GM19035 (cell line): ENCODE measurements at regions not wholly inside any gene's neighbourhood (a gene's known extent, or its start where the extent isn't known, plus 50 kb on each side); places are given as distances from the start of the nearest gene placed in this dataset.
"Not testable (repeated sequence)": the region's sequence is repeated elsewhere in the genome, so short reads cannot be mapped to it uniquely, and the experiment has no call there.

ENCODE experiments used
- ATAC-seq: cut with Tn5 transposase; IDR thresholded peaks from one replicate; pipeline ENCODE4 v1.9.1; 2021; ENCODE audit not compliant: unreplicated experiment

DNA sequence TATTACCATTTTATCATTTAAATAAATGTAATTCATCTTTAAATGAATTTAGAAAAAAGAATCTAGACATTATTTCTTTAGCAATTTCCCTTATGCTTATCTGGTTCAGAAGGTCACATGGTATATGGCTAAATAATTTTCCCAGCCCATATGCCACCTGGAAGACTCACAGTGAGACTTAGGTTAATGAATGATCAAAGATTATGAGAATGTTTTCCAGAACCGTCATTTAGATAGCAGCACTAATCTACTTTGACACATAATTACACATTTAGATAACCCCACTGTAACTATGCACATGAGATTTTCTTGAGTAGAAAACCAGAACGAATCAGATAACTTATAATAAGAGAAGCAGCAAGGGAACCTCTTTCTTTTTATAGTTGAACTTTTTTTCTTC lies 124.9 kb upstream of the CCDC180 start:
- not testable (repeated sequence) for ATAC-seq

DNA sequence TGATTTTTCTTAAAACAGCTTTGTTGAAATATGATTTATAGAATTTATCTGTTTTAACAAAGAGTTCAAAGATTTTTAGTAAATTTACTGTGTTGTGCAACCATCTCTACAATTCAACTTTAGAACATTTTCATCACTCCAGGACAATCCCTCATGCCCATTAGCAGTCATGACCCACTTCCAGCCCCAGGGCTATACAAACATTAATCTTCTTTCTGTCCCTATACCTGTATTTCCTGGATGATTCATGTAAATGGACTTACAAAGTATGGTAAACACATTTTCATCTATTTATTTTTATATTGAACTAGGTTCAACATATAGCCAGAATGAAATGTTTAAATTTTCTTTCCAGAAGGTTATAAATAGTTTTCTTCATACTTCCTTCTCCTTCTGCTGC lies 127.8 kb upstream of the CCDC180 start:
- no peak for ATAC-seq

DNA sequence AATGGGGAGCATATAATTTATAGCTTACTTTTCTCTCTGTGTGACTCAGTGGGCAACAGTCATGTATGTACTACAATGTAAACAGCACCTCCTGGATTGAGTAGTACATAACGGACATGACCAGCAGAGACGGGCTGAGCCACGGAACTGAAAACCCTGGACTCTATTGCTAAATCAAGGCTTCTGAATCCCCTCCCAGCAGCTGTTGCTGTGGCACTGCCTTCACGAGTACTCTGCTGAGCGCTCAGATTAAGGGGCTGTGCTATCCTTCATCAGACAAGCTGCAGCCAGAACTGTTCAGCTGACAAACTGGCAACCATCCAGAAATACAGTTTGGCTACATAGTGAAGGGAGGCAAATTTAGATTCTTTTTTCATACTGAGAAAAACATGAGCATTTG lies 131.3 kb upstream of the CCDC180 start:
- ATAC-seq, result no peak

- not testable (repeated sequence) for ATAC-seq
Measured at GRCh38 chr9:97168174-97168573, 129.2 kb upstream of the CTSV start.

- ATAC-seq, result not testable (repeated sequence)
Measured at GRCh38 chr9:97166496-97167138, 127.7 kb upstream of the CTSV start.

DNA sequence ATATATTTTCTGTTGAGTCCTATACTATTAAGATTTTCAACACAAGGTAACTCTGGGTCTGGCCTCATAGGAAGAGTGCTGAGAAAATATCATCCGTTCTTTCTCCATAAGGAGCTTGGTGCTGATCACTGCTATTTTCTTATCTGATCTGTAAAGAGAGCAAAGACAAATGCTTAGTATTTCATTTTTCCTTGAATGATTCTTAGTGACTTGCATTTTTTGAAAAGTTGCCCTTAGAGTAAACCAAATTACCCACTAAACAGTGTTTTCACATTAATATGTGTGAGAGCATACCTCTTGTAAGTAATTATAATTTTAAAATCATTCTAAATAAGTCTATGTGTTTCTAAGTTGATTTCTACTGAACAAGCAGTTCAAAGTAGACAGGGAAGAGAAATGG lies 121.3 kb upstream of the CTSV start:
- no peak for ATAC-seq

DNA sequence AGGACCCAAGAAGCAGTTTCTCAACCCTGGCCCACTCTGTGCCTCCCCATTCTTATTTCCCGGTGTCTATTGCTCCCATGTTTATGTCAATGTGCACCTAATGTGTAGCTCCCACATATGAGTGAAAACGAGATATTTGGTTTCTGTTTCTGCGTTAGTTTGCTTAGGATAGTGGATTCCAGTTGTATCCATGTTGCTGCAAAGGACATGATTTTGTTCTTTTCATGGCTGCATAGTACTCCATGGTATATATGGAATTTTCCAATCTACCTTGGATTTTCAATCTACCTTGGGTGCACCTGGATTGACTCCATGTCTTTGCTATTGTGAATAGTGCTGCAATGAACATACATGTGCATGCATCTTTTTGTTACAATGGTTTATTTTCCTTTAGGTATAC lies 119.8 kb upstream of the CTSV start:
- not testable (repeated sequence) for ATAC-seq

DNA sequence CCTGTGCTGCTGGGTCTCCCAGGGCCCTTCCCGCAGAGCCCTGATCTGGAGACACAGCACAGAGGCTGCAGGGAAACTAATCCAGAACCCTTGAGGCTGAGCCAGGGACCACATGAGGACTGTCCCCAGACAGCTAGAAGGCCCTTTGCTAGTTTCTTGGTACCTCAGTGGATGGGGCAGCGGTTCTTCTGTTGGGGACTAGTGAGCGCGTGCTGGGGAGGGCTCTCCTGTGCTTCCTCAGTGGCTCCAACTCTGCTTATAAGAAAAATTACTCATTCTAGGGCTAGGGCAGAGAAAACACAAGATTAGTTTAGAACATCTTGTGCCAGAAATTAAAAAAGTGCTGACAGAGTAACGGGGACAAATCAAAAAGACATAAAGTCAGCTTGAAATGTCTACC lies 116.5 kb upstream of the CTSV start:
- not testable (repeated sequence) for ATAC-seq

DNA sequence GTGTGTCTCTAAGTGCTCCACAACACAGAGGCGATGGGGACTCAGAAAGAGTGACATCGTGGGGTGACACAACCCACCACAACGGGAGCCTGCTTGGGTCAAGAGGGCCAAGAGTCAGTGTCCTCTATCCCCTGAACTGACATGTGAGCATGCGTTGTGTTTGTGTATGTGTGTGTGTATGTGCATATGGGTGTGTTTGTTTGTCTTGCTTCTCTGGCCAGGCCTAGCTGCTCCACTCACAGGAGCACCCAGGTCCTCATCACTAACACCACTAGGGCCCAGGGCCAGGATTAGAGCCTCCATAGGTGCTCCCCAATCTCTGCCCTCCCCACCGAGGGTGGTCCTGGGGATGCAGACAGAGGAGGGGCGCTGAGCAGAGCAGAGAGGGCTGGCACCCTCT lies 115.0 kb upstream of the CTSV start:
- ATAC-seq, result no peak

GRCh38 chr9:97153160-97153559 lies 114.2 kb upstream of the CTSV start:
- ATAC-seq, result not testable (repeated sequence)

DNA sequence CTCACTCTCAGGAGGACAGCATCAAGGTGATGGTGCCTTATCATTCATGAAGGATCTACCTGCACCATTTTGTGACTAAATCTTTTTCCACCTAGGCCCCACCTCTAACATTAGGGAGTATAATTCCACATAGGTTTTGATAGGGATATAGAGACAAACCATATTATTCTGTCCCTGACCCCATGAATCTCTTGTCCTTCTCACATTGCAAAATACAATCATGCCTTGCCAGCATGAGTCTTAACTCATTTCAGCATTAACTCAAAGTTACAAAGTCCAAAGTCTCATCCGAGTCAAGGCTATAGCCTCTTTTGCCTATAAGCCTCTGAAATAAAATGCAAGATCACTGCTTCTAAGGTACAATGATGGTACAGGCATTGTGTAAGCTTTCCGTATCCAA lies 111.5 kb upstream of the CTSV start:
- ATAC-seq, result not testable (repeated sequence)

DNA sequence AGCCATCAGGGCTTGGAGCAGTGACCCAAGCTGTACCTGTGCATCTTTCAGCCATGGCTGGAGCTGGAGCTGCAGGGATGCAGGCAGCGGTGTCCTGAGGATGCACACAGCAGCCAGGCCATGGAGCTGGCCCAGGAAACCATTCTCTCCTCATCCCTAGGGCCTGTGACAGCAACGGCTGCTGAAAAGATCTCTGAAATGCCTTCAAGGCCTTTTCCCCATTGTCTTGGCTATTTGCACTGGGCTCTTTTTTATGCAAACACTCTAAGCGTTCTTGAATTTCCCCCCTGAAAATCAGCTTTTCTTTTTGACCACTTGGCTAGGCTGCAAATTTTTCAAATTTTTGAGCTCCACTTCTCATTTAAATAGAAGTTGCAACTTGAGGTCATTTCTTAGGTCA lies 109.5 kb upstream of the CTSV start:
- not testable (repeated sequence) for ATAC-seq

DNA sequence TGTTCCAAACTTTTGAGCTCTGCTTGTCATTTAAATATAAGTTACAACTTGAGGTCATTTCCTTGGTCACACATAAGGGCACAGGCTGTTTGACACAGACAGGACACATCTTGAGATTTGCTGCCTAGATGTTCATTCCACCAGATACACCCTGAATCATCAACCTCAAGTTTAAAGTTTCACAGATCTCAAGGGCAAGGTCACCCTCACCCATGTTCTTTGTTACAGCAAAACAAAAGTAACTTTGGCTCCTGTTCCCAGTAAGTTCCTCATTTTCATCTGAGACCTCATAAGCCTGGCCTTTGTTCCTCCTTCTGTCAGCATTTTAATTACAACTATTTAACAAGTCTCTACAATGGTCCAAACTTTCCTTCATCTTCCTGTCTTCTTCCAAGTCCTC lies 106.7 kb upstream of the CTSV start:
- not testable (repeated sequence) for ATAC-seq

GRCh38 chr9:97140566-97140965 lies 101.6 kb upstream of the CTSV start:
- no peak for ATAC-seq

DNA sequence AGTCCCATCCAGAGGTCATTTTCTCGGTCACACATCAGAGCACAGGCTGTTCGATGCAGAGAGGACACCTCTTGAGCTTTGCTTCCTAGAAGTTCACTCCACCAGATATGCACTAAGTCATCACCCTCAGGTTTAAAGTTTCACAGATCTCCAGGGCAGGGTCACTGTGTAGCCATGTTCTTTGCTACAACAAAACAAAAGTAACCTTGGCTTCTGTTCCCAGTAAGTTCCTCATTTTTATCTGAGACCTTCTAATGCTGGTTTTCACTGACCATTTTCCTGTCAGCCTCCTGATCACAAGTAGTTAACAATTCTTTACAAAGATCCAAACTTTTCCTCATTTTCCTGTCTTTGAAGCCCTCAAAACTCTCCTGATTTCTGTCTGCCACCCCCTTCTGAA lies 97.5 kb upstream of the CTSV start:
- no peak for ATAC-seq

DNA sequence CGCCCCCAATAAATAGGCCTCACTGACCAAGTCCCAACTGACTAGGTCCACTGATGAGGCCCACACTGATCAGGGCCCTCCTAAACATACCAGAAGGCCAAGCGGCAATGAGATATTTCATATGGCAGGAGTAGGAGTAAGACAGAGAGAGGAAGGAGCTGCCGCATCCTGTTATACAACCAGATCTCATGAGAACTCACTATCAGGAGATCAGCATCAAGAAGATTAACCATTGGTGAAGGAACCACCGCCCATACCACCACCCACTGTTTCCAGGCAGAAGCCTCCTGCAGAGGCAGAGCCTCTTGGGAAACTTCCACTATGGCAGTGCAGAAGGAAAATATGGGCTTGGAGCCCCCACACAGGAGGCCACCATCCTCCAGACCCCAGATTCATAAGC lies 95.0 kb upstream of the CTSV start:
- not testable (repeated sequence) for ATAC-seq

DNA sequence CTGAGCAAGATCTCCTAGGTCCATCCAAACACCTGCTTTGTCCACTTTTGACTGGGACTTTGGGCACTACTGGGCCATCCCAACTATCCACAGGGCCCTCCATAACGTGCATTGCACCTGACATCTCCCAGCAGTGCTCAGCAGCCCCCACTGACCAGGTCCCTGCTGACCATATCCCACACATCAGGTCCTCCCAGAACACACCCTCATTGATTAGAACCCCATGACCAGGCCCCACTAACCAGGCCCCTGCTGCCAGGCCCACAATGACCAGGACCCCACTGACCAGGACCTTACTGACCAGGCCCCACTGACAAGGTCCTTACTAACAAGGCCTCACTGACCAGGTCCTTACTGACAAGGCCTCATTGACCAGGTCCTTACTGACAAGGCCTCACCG lies 93.9 kb upstream of the CTSV start:
- ATAC-seq, result no peak

DNA sequence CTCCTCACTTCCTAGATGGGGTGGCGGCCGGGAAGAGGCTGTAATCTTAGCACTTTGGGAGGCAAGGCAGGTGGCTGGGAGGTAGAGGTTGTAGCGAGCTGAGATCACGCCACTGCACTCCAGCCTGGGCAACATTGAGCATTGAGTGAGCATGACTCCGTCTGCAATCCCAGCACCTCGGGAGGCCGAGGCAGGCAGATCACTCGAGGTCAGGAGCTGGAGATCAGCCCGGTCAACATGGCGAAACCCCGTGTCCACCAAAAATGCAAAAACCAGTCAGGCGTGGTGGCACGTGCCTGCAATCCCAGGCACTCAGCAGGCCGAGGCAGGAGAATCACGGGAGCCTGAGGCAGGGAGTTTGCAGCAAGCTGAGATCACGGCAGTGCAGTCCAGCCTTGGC lies 91.9 kb upstream of the CTSV start:
- not testable (repeated sequence) for ATAC-seq

DNA sequence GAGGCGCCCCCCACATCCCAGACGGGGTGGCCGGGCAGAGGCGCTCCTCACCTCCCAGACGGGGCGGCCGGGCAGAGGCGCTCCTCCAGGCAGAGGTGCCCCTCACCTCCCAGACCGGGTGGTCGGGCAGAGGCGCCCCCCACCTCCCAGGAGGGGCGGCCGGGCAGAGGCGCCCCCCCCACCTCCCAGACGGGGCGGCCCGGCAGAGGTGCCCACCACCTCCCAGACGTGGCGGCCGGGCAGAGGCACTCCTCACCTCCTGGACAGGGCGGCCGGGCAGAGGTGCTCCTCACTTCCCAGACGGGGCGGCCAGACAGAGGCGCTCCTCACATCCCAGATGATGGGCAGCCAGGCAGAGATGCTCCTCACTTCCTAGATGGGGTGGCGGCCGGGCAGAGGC lies 91.4 kb upstream of the CTSV start:
- ATAC-seq, result not testable (repeated sequence)

- no peak for ATAC-seq
Measured at GRCh38 chr9:97128919-97129318, 90.0 kb upstream of the CTSV start.

DNA sequence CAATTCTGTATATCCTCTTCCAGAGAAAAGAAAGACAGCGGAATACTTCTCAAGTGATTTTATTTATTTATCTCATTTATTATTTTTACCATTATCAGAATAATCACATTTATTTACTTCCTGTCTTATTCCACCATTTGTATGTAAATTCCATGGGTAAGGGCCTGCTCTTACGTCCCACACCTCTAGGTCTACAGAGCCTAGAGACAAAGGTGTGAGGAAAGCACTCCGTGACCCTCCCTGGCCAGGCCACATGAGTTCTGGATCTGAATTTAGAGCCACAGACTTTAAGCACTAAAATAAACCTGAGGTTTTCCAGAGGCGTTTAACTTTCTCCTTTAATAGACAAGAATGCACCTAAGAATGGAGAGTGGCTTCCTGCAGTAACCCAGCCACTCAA lies 85.3 kb upstream of the CTSV start:
- no peak for ATAC-seq

GRCh38 chr9:97110696-97111095 lies 71.8 kb upstream of the CTSV start:
- no peak for ATAC-seq

DNA sequence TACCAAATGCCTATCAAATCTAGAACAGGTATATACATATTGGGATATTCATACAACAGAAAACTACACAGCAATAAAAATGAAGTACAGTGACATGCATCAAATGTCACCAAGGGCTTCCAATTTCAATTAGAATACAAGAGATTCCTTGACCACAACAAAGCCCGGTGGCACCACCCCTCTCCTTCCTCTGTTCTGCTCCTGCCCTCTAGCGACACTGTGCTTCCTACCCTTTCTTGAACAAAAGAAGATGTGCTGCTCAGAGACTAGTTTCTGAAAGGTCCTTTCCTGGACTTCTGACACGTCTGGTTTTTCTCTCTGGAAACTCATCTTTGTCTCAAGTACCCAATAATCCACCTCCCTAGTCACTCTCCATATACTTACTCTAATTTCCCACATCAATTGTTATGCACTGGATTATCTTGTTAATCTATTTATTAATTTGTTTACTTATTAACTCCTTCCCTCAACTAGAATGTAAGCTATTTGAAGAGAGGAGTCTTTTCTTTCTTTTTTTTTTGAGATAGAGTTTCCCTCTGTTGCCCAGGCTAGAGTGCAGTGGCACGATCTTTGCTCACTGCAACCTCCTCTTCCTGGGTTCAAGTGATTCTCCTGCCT lies 70.4 kb upstream of the CTSV start:
- ATAC-seq, result no peak
